ENCODE measurements at regions not wholly inside any gene's neighbourhood (a gene's known extent, or its start where the extent isn't known, plus 50 kb on each side); places are given as distances from the start of the nearest gene placed in this dataset.

DNA sequence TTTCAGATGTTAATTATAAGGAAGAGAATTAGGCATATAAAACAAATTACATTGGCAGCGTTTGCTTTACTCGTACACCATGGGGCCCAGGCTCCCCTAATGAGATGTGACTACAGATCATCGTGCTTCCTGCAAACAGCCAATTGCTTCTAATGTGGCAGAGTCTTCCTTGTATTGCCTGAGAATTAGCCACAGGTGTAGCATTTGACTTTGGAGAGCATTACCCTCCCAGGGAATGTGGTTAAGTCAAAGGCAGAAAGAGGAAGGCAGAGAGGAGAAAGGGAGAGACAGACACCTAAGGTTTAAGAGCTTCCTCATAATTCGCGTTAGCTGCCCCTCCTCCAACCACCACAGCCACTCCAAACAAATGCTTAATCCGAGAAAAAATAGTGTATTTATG lies 97.0 kb downstream of the MID1IP1 start:
- H3K4ac ChIP-seq (ENCODE audit: low read depth, low read length), result no peak overlapping the region
- H2BK120ac ChIP-seq (ENCODE audit: low read depth, low read length), result no peak overlapping the region
- H3K4me1 ChIP-seq (ENCODE audit: control insufficient read depth, insufficient read depth, low read length), result no peaks in the 10 kb centered on the region
- no peak overlapping the region for H3K14ac ChIP-seq (replicated peaks; ENCODE audit: low read depth, low read length)
- no peak overlapping the region for H2BK5ac ChIP-seq (ENCODE audit: low read depth, low read length, poor library complexity, severe bottlenecking)
- H3K9me1 ChIP-seq (ENCODE audit: insufficient read depth, low read length), result no peaks in the 10 kb centered on the region
- dilution Hi-C loops (cut with HindIII; ENCODE audit: low sequenced_read_pairs, unreplicated experiment), result no loop called here
- no peak overlapping the region for H4K5ac ChIP-seq (ENCODE audit: low read depth, low read length)
- H4K91ac ChIP-seq (ENCODE audit: insufficient read depth, low read depth, low read length), result no peak overlapping the region
- H2AK9ac ChIP-seq (replicated peaks; ENCODE audit: low read depth, low read length, poor library complexity), result no peak overlapping the region
- no peak overlapping the region for H3K4me3 ChIP-seq (ENCODE audit: insufficient read depth, low read depth, low read length)
- no peak overlapping the region for H4K8ac ChIP-seq (ENCODE audit: low read depth in 2 of 2, low read length in 2 of 2)
- no TSS peak for BruUV-seq (replicated peaks)
- no peak for ATAC-seq (ENCODE audit: low read depth)
- no peak overlapping the region for H2BK15ac ChIP-seq (ENCODE audit: low read depth, low read length)
- no peaks in the 10 kb centered on the region for H3K9me3 ChIP-seq (ENCODE audit: control insufficient read depth, insufficient read depth, low read length)
- intact Hi-C loops (cut with micrococcal nuclease), result no loop called here
- in situ Hi-C loops (cut with MboI; ENCODE audit: low sequenced_read_pairs), result no loop called here
- peaks cover 2% of the 10 kb centered on the region; the same call in 1 of the 2 replicates for H3K27me3 ChIP-seq (ENCODE audit: control insufficient read depth, insufficient read depth, low read length)
- no peak overlapping the region for H3K23ac ChIP-seq (ENCODE audit: low read depth, low read length)
- H3K4me2 ChIP-seq (ENCODE audit: low read depth, low read length), result no peak overlapping the region
- H3K9ac ChIP-seq (ENCODE audit: low read depth, low read length), result no peak overlapping the region
- H3K36me3 ChIP-seq (ENCODE audit: control insufficient read depth, insufficient read depth, low read length), result no peaks in the 10 kb centered on the region
- no peak for DNase-seq
- H3K56ac ChIP-seq (ENCODE audit: extremely low read depth, insufficient read depth, low read length), result no peak overlapping the region
- CTCF ChIA-PET, result no interaction called here
- TF ChIP-seq MAZ (IDR thresholded peaks at IDR 0.05; ENCODE audit: borderline replicate concordance, low read depth, low read length) (no peak), SMC3 (IDR thresholded peaks at IDR 0.05; ENCODE audit: low read depth, low read length) (no peak), FOS (IDR thresholded peaks at IDR 0.05; ENCODE audit: low read depth, low read length) (no peak), MXI1 (IDR thresholded peaks at IDR 0.05; ENCODE audit: borderline replicate concordance, low read depth, low read length) (no peak), RCOR1 (IDR thresholded peaks at IDR 0.05; ENCODE audit: insufficient replicate concordance, low read length) (no peak), NFE2L2 (IDR thresholded peaks at IDR 0.05; ENCODE audit: low read depth, low read length) (no peak), MAFK (IDR thresholded peaks at IDR 0.05; ENCODE audit: low read depth, low read length) (no peak), CHD1 (IDR thresholded peaks at IDR 0.05; ENCODE audit: low read depth, low read length) (no peak)
- TF ChIP-seq, protein P1, sequence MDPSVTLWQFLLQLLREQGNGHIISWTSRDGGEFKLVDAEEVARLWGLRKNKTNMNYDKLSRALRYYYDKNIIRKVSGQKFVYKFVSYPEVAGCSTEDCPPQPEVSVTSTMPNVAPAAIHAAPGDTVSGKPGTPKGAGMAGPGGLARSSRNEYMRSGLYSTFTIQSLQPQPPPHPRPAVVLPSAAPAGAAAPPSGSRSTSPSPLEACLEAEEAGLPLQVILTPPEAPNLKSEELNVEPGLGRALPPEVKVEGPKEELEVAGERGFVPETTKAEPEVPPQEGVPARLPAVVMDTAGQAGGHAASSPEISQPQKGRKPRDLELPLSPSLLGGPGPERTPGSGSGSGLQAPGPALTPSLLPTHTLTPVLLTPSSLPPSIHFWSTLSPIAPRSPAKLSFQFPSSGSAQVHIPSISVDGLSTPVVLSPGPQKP (IDR thresholded peaks at IDR 0.05; ENCODE audit: borderline replicate concordance, low read depth, low read length), result no peak
- TF ChIP-seq, protein P2, sequence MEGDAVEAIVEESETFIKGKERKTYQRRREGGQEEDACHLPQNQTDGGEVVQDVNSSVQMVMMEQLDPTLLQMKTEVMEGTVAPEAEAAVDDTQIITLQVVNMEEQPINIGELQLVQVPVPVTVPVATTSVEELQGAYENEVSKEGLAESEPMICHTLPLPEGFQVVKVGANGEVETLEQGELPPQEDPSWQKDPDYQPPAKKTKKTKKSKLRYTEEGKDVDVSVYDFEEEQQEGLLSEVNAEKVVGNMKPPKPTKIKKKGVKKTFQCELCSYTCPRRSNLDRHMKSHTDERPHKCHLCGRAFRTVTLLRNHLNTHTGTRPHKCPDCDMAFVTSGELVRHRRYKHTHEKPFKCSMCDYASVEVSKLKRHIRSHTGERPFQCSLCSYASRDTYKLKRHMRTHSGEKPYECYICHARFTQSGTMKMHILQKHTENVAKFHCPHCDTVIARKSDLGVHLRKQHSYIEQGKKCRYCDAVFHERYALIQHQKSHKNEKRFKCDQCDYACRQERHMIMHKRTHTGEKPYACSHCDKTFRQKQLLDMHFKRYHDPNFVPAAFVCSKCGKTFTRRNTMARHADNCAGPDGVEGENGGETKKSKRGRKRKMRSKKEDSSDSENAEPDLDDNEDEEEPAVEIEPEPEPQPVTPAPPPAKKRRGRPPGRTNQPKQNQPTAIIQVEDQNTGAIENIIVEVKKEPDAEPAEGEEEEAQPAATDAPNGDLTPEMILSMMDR (conservative IDR thresholded peaks at IDR 0.05; ENCODE audit: low read depth, low read length), result no peak
- H3K79me1 ChIP-seq (ENCODE audit: low read depth in 1 of 2, low read length in 2 of 2), result no peaks in the 10 kb centered on the region
- no peak overlapping the region for H3K18ac ChIP-seq (ENCODE audit: low read depth, low read length)
- H2AK5ac ChIP-seq (ENCODE audit: low read depth, low read length), result no peak overlapping the region
- no peak overlapping the region for H3K27ac ChIP-seq (ENCODE audit: insufficient read depth, low read length)
- H2BK20ac ChIP-seq (ENCODE audit: low read depth, low read length), result no peak overlapping the region
- POLR2A ChIA-PET (ENCODE audit: unreplicated experiment), result no interaction called here
- WGBS, 2 experiments (ENCODE audit: extremely low coverage in 2 of 2, insufficient read length in 1 of 2), result 20% methylated on average over 1 of the region's 6 CpGs; no CpG with 5 or more reads in 1 of the 2 experiments
- H2AFZ ChIP-seq (replicated peaks; ENCODE audit: low read length, poor library complexity), result no peak overlapping the region
- no peaks in the 10 kb centered on the region for H4K20me1 ChIP-seq (ENCODE audit: insufficient read depth, low read length)

Measured in IMR-90 (cell line).